ENCODE measurements at regions not wholly inside any gene's neighbourhood (a gene's known extent, or its start where the extent isn't known, plus 50 kb on each side); places are given as distances from the start of the nearest gene placed in this dataset.

DNA sequence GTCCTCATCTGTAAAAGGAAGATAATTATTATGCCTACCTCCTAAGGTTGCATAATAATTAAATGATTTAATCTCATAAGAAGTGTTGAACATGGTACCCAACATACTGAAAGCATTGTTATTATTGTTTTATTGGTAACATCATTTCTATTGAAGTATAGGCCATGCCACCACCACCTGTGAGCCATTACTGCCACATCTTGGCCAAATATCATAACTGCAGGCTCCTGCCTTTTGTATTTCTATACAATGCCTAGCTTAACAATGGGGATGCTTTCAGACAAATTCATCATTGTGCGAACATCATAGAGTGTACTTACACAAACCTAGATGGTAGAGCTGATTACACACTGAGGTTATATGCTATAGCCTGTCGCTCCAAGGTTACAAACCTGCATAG is 61.1 kb upstream of the NPSR1 start:
- TF ChIP-seq, protein P1, sequence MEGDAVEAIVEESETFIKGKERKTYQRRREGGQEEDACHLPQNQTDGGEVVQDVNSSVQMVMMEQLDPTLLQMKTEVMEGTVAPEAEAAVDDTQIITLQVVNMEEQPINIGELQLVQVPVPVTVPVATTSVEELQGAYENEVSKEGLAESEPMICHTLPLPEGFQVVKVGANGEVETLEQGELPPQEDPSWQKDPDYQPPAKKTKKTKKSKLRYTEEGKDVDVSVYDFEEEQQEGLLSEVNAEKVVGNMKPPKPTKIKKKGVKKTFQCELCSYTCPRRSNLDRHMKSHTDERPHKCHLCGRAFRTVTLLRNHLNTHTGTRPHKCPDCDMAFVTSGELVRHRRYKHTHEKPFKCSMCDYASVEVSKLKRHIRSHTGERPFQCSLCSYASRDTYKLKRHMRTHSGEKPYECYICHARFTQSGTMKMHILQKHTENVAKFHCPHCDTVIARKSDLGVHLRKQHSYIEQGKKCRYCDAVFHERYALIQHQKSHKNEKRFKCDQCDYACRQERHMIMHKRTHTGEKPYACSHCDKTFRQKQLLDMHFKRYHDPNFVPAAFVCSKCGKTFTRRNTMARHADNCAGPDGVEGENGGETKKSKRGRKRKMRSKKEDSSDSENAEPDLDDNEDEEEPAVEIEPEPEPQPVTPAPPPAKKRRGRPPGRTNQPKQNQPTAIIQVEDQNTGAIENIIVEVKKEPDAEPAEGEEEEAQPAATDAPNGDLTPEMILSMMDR (conservative IDR thresholded peaks at IDR 0.05; ENCODE audit: low read depth, low read length) = peak; percentile 59
- no peak overlapping the region for H3K4me3 ChIP-seq (ENCODE audit: low read length)
- DNase-seq (ENCODE audit: low read depth) = no peak

GRCh38 chr7:34603711-34604444 is 54.1 kb upstream of the NPSR1 start:
- no peak for DNase-seq (ENCODE audit: low read depth)
- TF ChIP-seq, protein P1 (conservative IDR thresholded peaks at IDR 0.05; ENCODE audit: low read depth, low read length) = no peak

More at GRCh38 chr7:34603711-34604444, 54.1 kb upstream of the NPSR1 start:
- no peak overlapping the region for H3K4me3 ChIP-seq (ENCODE audit: low read length)

All from retinal pigment epithelial cell (primary cell).